HG02763 (cell line): ENCODE measurements at regions not wholly inside any gene's neighbourhood (a gene's known extent, or its start where the extent isn't known, plus 50 kb on each side); places are given as distances from the start of the nearest gene placed in this dataset.

ENCODE experiments used
- ATAC-seq: cut with Tn5 transposase; IDR thresholded peaks from one replicate; pipeline ENCODE4 v1.9.1; 2021; ENCODE audit warnings: mild to moderate bottlenecking, moderate library complexity; ENCODE audit not compliant: unreplicated experiment

DNA sequence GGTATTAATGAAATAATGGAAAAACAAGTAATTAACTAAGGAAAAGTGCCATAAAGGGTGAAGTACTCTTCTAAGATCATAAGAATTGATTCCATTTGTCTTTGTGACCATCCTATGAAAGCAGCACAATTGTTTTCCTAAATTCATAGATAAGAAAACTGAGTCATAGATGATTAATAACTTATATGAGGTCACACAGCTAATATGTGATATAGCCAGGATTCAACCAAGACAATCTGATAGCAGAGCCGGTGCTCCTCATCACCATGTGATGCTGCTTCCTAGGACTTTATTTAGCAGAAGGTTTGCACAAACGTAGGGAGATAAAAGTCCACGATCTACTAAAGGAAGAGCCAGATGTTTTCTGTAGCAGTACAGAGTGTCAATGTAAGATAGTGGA is 181.5 kb upstream of the SYT1 start:
- no peak for ATAC-seq

DNA sequence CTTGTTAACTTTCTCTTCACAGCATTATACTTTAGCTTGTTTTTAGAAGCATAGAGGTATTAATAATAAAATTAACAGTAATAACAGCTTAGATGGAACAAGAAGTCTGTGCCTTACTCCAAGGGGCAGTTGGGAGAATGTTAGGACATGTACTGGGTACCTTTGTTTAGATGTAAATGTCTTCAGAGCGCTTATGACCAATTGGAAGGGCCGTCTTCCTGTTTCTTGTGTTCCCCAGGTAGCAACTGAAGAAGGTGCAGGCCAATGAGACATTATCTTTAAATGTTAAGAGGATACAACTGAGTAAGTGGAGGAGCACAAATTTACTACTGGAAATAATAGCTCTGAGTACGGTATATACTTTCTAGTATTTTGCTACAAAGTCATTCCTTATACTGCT is 180.9 kb upstream of the SYT1 start:
- ATAC-seq, result no peak

DNA sequence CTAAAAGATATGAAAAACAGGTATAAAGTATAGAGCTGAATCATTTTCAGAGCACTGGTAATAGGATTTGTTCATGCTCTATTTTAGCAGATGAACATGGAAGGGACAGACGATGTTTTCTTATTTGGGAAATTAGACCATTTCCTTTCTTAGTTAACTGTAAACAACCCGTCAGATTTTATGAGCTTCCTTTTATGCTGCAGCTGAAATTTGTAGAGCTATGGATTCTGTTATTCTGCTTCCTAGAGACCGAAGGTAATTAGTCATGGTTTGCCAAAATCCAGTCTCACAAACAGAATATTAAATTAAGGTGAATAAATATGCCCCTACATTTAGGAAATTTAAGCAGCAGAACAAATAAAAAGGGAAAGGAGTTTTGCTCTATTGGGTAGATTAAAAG is 180.2 kb upstream of the SYT1 start:
- ATAC-seq, result no peak

DNA sequence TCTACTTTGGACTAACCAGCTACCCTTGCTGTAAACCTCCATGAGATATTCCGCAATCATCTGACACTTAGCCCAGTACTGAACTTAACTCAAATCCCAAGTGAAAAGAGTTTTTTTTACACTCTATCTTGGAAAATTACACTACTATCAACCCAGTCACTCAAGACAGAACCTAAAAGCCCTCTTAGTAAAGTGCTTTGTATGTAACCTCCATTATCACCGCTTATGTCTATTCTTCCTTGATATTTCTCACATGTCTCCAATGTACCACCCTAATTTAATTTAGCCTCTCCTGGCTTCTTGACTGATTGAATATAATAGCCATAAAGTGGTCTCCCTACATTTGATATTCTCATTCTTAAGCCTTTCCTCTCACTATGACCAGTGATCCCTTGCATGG is 168.8 kb upstream of the SYT1 start:
- no peak for ATAC-seq

DNA sequence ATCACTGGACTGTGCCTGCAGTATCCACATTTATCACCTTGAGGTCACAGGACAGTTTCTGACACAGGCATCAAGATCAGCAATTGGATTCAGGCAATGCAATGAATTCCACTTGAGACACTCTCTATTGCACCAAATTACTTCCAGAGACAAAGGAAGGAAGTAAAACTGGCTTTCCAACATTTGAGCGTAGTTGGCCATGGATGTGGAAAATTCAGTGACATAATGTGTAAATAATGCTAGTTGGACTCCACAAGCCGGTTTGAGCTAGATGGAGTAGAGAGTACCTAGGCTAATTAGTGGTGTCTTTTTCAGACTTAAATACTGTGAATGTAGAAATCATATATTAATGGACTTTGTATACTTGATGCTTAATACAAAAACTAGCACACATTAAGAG is 168.3 kb upstream of the SYT1 start:
- ATAC-seq, result no peak

DNA sequence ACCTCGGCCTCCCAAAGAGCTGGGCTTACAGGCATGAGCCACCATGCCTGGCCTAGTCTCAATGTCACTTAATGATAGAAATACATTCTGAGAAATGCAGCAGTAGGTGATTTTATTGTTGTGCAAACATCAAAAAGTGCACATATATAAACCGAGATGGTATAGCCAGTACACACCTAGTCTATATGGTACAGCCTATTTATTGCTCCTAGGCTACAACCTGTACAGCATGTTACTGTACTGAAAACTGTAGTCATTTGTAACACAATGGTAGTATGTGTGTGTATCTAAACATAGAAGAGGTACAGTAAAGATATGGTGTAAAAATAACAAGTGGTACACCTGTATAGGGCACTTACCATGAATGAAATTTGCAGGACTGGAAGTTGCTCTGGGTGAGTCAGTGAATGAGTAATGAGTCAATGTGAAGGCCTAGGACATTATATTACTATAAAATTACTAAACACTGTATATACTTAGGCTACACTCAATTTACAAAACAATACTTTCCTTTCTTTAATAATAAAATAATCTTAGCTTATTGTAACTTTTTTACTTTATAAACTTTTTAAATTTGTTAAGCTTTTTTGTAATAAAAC is 166.7 kb upstream of the SYT1 start:
- ATAC-seq, result no peak

DNA sequence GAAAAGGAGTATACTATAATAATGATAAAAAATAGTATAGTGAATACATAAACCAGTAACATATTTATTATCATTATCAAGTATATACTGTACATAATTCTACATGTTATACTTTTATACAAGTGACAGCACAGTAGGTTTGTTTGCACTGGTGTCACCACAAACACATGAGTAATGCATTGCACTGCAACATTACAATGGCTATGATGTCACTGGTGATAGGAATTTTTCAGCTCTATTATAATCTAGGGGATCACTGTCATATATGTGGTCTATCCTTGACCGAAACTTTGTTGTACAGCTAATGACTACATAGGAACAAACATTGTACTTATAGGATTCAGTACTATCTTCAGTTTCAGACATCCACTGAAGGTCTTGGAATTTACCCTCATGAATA is 165.8 kb upstream of the SYT1 start:
- ATAC-seq, result no peak

DNA sequence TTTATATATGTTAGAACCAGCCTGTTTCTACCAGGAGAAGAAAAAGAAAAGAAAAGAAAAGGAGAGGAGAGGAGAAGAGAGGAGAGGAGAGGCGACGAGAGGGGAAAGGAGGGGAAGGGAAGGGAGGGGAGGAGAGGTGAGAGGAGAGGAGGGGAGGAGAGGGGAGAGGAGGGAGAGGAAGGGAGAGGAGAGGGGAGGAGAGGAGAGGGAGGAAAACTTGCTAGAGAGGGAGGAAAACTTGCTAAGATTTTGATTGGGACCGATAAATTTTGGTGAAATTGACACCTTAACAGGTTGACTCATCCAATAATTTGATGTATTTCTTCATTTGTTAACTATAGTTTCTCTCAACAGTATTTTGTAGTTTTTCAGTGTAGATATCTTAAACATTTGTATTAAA is 164.0 kb upstream of the SYT1 start:
- ATAC-seq, result no peak

DNA sequence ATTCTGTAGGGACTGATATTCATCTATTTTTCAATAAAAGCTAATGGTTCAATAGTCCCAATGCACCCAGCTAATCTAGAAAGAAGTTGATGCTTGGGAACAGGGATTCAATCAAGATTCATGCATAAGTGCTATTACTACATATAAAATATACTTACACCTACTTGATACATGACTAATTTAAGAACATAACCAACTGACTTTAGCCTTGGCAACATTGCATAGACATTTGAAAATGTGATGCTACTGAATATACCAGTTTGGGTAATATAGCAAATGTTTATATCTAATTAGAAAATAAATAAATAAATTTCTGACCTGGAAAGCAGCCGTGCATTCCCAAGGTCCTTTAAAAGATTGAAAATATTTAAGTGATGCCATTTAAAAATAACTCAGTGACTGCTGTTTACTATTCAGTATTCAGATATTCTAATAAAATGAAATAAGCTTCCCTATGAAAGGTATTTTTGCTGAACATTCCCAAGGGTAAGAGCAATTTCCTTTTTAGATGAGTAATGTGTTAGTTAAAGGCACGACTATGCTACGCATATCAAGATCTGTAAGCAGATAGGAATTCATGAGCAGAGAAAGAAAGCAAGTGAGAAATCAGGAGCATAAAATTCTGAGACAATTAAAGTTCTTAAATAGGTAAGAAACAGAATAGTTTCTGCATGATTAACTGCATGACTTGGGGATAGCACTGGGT is 160.6 kb upstream of the SYT1 start:
- no peak for ATAC-seq

DNA sequence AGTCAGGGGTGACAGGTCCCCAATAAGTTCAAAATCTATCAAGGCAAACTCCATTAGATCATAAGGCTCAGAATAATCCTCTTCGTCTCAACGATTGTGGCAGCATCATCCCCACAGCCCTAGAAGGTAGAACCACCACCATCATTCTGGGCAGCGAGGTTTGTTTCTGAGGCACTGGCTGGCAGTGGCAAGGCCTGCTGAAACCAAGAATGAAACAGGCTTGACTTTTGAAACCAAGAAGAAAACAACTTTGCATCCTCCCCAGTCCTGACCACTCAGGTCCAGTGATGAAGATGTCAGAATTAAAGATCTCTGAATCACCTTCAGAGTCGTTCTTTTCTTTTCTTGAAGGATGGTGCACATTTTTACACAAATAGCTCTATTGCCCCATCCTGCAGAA is 152.6 kb upstream of the SYT1 start:
- no peak for ATAC-seq

DNA sequence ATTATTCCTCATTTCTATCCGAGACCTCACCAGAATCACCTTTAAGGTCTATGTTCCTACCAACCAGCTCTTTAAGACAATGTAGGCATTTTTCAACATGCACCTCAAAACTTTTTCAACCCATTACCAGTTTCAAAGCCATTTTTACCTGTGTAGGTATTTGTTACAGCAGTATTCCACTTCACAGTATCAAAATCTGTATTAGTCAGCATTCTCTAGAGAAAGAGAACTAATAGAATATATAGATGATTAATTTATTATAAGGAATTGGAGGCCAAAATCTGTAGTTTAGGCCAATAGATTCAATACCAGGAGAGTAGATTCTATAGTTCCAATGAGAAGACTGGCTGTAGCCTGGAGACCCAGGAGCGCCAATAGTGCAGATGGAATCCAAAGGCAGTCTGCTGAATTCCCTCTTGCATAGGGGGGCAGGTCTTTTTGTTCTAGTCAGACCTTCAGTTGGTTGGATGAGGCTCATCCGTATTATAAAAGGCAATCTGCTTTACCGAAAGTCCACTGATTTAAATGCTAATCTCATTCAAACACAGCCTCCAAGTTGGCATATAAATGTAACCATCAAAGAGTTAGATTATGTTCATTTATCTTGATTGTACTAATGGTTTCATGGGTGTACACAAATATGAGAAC is 151.6 kb upstream of the SYT1 start:
- ATAC-seq, result no peak

DNA sequence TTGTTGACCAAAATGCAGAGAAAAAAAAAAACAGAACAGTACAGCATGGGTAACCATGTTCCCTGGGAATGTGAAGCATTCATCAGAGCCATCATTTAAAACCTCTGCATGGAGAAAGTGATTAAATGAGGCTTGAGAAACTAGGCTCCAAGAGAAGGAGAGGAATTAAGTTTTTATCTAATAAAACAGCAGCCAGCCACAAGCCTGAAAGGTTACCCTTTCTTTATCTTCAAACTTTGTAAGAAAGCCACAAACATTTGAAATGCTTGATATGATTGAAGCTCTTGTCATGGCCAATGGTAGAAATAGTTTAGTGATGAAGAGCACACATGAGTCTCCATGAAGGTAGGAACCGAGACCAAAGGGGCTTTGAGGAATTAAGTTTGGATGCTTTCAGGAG is 144.9 kb upstream of the SYT1 start:
- ATAC-seq, result no peak

DNA sequence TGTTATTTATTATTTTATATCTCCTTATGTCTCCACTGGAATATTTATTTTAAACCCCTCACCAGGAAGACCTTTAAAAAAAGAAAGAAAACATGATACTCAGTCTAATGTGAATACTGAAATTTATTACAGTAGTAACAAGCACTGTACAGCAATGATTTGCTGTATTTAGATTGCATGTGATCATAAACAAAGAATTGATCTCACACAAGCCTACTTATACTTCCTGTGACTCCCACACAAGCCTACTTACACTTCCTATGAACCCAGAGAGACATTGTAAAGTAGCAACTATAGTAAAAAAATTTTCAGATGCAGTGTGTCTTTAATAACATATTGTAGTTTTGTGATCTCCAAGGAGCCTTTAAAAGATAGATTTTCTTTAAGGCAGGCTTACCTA is 142.7 kb upstream of the SYT1 start:
- no peak for ATAC-seq

DNA sequence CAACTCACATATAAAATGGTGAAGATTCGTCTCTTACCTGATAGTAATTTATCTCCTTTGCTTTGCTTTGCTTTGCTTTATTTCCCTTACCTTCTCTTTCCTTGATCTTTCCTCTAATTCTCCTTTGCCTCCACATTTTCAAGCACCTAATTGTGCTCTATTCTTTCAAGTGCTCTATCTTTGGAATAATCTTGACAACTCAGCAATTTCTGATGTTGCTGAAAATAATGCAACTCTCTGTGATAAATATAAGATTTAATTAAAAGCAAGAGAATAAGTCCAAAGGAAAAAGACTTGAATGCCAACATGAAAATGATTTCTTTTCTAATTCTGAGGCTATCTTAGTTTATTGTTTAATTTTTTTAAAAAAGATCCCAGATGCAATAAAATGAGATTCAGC is 139.5 kb upstream of the SYT1 start:
- ATAC-seq, result no peak

DNA sequence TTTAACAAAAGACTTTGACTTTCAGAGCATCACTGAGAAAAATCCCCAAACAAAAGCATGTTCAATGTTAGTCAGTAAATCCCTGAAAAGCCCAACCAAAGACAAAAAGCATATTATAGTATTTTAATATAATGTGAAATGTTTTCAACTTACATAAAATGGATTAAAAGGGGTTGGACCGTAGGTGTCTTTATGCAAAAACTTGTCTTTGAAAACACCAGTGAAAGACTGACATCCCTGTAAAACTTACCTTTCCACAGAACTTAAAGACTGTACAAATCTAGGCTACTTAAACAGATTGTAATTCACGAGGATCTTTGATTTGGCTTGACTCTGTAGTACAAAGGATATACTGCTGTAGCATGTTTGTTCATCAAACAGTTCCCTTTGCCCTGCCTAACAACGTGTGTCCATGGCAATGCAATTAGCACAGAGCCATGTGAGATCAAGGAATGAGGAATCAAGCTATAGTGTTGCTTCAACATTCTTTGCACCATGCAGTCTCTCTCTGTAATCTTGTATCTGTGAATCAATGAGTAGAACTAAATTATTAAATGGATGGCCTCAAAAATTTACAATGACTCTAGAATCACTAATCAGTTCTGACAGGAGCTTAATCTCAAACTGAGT is 138.5 kb upstream of the SYT1 start:
- ATAC-seq, result no peak

DNA sequence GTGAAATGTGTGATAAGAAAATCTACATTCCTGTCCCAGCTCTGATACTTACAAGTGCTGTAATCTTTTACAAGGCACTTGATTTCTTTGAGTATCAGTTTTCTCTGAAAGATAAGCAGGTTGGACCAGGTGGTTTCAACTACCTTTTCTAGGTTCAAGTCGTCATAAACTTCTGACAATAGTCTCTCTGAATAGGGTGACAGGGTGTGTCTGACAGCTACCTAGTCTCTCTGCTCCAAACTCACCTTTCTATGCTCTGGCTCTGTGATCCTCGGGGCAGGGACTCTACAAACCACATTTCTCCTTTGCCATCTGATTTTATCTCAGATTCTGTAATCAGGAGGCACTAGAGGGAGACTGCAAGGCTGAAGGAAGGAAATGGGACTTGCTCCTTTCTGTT is 137.7 kb upstream of the SYT1 start:
- no peak for ATAC-seq

DNA sequence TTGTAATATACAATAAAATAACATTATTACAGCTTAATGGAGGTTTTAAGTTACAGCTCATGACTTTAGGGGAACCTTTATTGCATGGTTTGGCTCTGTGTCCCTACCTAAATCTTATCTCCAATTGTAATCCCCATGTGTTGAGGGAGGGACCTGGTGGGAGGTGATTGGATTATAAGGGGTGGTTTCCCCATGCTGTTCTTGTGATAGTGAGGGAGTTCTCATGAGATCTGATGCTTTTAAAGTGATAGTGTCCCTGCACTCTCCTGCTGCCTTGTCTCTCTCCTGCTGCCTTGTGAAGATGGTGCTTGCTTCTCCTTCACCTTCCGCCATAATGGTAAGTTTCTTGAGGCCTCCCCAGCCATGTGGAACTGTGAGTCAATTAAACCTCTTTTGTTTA is 132.1 kb upstream of the SYT1 start:
- ATAC-seq, result no peak

DNA sequence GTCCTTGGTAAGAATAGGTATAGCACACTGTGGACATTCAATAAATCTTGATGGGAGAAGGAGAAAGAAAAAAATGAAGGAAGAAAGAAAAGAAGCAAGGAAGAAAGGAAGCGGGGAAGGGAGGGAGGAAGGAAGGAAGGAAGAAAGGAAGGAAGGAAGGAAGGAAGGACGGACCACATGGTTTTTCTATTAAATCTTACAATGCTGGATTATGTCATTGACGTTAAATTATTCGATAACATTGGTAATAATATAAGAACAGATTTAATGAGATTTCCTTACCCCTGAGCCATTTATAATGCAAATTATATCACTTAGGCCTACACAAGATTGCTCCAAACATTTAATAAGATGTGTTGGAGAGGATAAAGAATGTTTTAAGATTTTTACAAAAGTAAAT is 124.9 kb upstream of the SYT1 start:
- ATAC-seq, result no peak

DNA sequence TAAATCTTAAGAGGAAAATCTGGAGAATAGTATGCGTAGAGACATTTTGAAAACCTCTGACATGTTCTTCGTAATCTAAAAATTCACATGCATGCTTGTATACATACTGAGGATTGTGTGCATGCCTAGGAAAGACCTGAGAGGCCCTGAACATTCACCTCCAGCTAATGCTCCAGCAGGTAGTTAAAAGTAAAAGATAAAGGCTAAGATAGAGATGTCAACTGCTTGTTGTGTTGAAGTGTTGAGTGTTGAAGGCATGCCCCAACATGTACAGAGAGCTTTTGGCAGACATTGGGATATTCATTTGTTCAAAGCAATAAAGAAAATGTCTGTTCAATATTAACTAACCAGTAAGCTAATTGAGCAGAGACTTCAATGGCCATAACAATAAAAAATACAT is 118.6 kb upstream of the SYT1 start:
- ATAC-seq, result no peak

DNA sequence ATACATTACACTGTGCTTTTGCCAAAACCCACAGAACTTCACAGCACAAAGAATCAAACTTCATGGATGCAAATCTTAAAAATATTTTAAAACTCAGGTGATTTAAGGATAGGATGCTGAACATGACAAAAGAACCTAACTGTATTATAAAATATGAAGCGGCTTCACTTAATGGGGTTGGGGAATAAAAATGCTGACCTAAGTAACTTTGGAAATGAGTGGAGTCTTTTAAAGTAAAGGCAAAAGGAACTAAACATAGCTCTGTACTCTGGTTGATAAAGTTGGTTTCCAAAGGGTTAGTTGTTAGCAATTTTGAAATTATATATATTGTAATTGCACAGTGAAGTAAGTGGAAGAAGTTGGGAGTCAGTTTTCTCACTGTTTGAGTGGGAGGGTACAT is 111.5 kb upstream of the SYT1 start:
- no peak for ATAC-seq

DNA sequence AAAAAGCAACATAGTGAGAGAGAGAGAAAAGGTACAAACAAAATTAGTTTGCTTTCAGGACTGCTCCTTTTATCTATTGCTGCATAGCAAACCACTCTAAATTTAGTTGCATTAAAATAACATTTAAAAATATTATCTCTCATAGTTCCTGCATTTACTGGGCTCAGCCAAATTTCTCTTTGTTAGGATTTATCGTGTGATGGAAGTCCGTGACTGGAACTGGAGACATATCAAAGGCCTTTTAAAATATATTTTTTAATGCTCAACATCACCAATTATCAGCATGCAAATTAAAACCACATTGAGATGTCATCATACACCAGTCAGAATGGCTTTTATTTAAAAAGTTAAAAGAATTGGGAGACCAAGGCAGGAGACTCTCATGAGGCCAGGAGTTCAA is 107.6 kb upstream of the SYT1 start:
- ATAC-seq, result no peak

DNA sequence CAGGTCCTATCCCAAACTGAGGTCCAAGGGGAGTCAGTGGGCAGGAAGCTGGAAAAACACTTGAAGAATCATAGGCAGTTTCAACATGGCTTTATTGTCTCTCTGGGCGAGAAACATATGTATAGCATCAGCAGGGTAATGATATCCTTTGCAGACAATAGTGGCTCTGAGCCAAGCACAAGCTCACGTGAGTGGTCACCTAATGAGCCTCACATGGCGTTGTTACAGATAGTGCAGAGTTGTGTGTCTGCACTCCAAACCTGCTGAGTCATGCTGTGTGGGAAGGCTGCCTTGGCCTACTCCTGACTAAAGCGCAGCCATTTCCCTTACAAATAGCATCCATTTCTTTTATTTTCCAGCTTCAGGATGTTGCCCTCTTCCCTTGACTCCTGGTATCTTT is 105.2 kb upstream of the SYT1 start:
- no peak for ATAC-seq
